Activated CD4-positive, alpha-beta T cell treated with anti-CD3 and anti-CD28 coated beads, Interleukin-2, amount 10 ng/mL, durations not matched to agents 24 days and 14 days (primary cell): ENCODE measurements at regions not wholly inside any gene's neighbourhood (a gene's known extent, or its start where the extent isn't known, plus 50 kb on each side); places are given as distances from the start of the nearest gene placed in this dataset.

Experiments
- DNase-seq: peaks from one replicate; pipeline ENCODE4 v3.0.0; 2022
- H3K27ac Mint-ChIP-seq: one replicate; pipeline ENCODE4 v1.8.0; 2022; ENCODE audit warnings: mild to moderate bottlenecking, mixed read lengths
- H3K27me3 Mint-ChIP-seq: one replicate; pipeline ENCODE4 v1.8.0; 2022; ENCODE audit warnings: mixed read lengths
- H3K36me3 Mint-ChIP-seq: one replicate; pipeline ENCODE4 v1.8.0; 2022; ENCODE audit warnings: low read depth, mild to moderate bottlenecking, mixed read lengths
- H3K4me1 Mint-ChIP-seq: one replicate; pipeline ENCODE4 v1.8.0; 2021; ENCODE audit warnings: mixed read lengths
- H3K4me3 Mint-ChIP-seq: one replicate; pipeline ENCODE4 v1.8.0; 2022; ENCODE audit warnings: mild to moderate bottlenecking, moderate library complexity, mixed read lengths
- H3K9me3 Mint-ChIP-seq: one replicate; pipeline ENCODE4 v1.8.0; 2021; ENCODE audit warnings: mixed read lengths
- intact Hi-C: fragments of 100-400 bp; cut with micrococcal nuclease; formaldehyde crosslinking; loops from one replicate; pipeline ENCODE4 v1.15.1; 2023

DNA sequence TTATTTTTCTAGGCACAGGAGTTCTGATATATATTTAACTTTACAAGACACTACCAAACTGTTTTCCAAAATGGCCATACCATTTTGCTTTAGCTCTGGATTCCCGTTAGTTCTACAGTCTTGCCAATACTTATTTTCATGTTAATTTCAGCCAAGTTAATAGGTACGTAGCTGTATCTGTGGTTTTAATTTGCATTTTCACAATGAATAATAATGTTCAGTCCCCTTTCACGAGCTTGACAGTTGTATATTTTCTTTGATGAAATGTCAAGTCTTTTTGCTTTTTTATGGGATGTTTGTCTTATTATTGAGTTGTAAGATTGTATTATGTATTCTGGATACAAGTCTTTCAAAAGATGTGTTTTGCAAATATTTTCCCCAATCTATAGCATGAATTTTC lies 50.6 kb upstream of the GALNT5 start:
- Mint-ChIP-seq H3K36me3 (no peaks in the 10 kb centered on the region), H3K4me1 (no peaks in the 10 kb centered on the region)
- intact Hi-C loops, result no loop called here

More for the DNA sequence above, 50.6 kb upstream of the GALNT5 start:
- peaks cover 5% of the 10 kb centered on the region for H3K27me3 Mint-ChIP-seq
- no peak overlapping the region for H3K4me3 Mint-ChIP-seq
- DNase-seq, result no peak
- no peak overlapping the region for H3K27ac Mint-ChIP-seq
- H3K9me3 Mint-ChIP-seq, result no peaks in the 10 kb centered on the region
